ENCODE measurements at regions not wholly inside any gene's neighbourhood (a gene's known extent, or its start where the extent isn't known, plus 50 kb on each side); places are given as distances from the start of the nearest gene placed in this dataset.

- Histone ChIP-seq H3K4me3 (ENCODE audit: low read depth, low read length) (no peak overlapping the region), H3K36me3 (ENCODE audit: control insufficient read depth, insufficient read depth, low read length) (no peaks in the 10 kb centered on the region), H3K27me3 (ENCODE audit: control insufficient read depth, insufficient read depth, low read length) (no peaks in the 10 kb centered on the region)
- CTCF ChIA-PET, result no interaction called here
- POLR2A ChIA-PET, result no interaction called here
- no peak for DNase-seq (ENCODE audit: low read depth)
- TF ChIP-seq CTCF (IDR thresholded peaks at IDR 0.05; ENCODE audit: insufficient read depth, low read depth, low read length), result no peak
Measured at GRCh38 chrX:17291171-17291900, 83.7 kb upstream of the NHS start.

- Histone ChIP-seq H3K27me3 (ENCODE audit: control insufficient read depth, insufficient read depth, low read length) (no peaks in the 10 kb centered on the region), H3K4me3 (ENCODE audit: low read depth, low read length) (no peak overlapping the region), H3K36me3 (ENCODE audit: control insufficient read depth, insufficient read depth, low read length) (no peaks in the 10 kb centered on the region)
- POLR2A ChIA-PET, result no interaction called here
- CTCF ChIA-PET, result no interaction called here
- TF ChIP-seq CTCF (IDR thresholded peaks at IDR 0.05; ENCODE audit: insufficient read depth, low read depth, low read length), result no peak
- no peak for DNase-seq (ENCODE audit: low read depth)
Measured at GRCh38 chrX:17292111-17292527, 82.9 kb upstream of the NHS start.

- no peak for DNase-seq (ENCODE audit: low read depth)
- POLR2A ChIA-PET, result no interaction called here
- no peaks in the 10 kb centered on the region for H3K27me3 ChIP-seq (ENCODE audit: control insufficient read depth, insufficient read depth, low read length)
- TF ChIP-seq CTCF (IDR thresholded peaks at IDR 0.05; ENCODE audit: insufficient read depth, low read depth, low read length), result no peak
- no peaks in the 10 kb centered on the region for H3K36me3 ChIP-seq (ENCODE audit: control insufficient read depth, insufficient read depth, low read length)
- CTCF ChIA-PET, result no interaction called here
- H3K4me3 ChIP-seq (ENCODE audit: low read depth, low read length), result no peak overlapping the region
Measured at GRCh38 chrX:17294561-17294960, 80.4 kb upstream of the NHS start.

- H3K36me3 ChIP-seq (ENCODE audit: control insufficient read depth, insufficient read depth, low read length), result no peaks in the 10 kb centered on the region
- POLR2A ChIA-PET, result no interaction called here
- TF ChIP-seq CTCF (IDR thresholded peaks at IDR 0.05; ENCODE audit: insufficient read depth, low read depth, low read length), result no peak
- DNase-seq (ENCODE audit: low read depth), result no peak
- no peaks in the 10 kb centered on the region for H3K27me3 ChIP-seq (ENCODE audit: control insufficient read depth, insufficient read depth, low read length)
- no peak overlapping the region for H3K4me3 ChIP-seq (ENCODE audit: low read depth, low read length)
- CTCF ChIA-PET, result interaction anchor here (0.7 kb wide), 1 partner anchor 74 kb away, joined by 3 read pairs; no protein-coding TSS in a partner anchor
Measured at GRCh38 chrX:17295791-17296190, 79.2 kb upstream of the NHS start.

GRCh38 chrX:17298564-17298963 is 76.4 kb upstream of the NHS start:
- POLR2A ChIA-PET, result no interaction called here
- no peaks in the 10 kb centered on the region for H3K36me3 ChIP-seq (ENCODE audit: control insufficient read depth, insufficient read depth, low read length)
- H3K4me3 ChIP-seq (ENCODE audit: low read depth, low read length), result no peak overlapping the region
- TF ChIP-seq CTCF (IDR thresholded peaks at IDR 0.05; ENCODE audit: insufficient read depth, low read depth, low read length), result no peak
- H3K27me3 ChIP-seq (ENCODE audit: control insufficient read depth, insufficient read depth, low read length), result no peaks in the 10 kb centered on the region
- CTCF ChIA-PET, result no interaction called here
- no peak for DNase-seq (ENCODE audit: low read depth)
